ENCODE measurements at regions not wholly inside any gene's neighbourhood (a gene's known extent, or its start where the extent isn't known, plus 50 kb on each side); places are given as distances from the start of the nearest gene placed in this dataset.
"Not testable (repeated sequence)": the region's sequence is repeated elsewhere in the genome, so short reads cannot be mapped to it uniquely, and the experiment has no call there.

DNA sequence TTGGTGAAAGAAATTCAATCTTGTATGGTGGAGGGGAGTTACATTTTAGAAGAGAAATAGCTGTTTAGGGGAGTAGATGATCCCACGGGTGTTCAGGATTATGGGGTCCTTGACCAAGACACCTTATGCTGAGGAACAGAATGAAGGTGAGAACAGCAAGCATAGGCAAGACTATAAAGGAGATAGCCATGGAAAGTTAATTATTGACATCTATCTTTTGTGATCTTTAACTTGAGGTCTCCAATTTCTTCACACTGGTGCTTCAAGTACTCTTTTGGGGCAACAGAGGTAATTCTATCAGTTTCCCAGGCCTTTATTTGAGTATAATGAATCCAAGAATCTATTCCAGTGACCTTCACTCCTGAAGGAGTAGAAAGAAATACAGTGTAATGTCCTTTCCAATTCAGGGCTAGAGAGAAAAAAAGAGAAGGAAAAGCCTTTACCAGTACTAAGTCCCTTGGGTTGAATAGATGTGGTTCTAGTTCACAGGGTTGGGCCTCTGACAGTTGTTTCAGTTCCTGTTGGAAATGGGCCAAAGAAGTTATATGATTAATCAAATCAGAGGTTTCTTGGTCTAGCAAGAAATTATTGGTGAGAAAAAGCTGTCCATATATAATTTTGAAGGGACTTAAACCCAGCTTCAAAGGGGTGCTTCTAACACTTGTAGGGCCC, 2104.1 kb upstream of the ACO1 start:
- in situ Hi-C loops (cut with MboI; ENCODE audit: low sequenced_read_pairs) = no loop called here

- in situ Hi-C loops (cut with MboI; ENCODE audit: low sequenced_read_pairs) = no loop called here
These were observed 2095.0 kb upstream of the ACO1 start for GRCh38 chr9:30289435-30289834.

GRCh38 chr9:30292026-30292425, 2092.4 kb upstream of the ACO1 start:
- in situ Hi-C loops (cut with MboI; ENCODE audit: low sequenced_read_pairs) = not testable (repeated sequence)

DNA sequence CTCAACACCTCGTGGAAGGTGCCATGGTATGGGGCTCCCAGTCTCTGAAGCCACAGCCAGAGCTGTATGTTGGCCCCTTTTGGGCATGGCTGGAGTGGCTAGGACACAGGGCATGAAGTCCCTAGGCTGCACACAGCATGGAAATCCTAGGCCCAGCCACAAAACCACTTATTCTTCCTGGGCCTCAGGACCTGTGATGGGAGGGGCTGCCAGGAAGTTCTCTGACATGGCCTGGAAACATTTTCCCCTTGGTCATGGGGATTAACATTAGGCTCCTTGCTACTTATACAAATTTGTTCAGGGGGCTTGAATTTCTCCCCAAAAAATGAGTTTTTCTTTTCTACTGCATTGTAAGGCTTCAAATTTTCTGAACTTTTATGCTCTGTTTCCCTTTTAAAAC, 2091.2 kb upstream of the ACO1 start:
- in situ Hi-C loops (cut with MboI; ENCODE audit: low sequenced_read_pairs) = no loop called here

DNA sequence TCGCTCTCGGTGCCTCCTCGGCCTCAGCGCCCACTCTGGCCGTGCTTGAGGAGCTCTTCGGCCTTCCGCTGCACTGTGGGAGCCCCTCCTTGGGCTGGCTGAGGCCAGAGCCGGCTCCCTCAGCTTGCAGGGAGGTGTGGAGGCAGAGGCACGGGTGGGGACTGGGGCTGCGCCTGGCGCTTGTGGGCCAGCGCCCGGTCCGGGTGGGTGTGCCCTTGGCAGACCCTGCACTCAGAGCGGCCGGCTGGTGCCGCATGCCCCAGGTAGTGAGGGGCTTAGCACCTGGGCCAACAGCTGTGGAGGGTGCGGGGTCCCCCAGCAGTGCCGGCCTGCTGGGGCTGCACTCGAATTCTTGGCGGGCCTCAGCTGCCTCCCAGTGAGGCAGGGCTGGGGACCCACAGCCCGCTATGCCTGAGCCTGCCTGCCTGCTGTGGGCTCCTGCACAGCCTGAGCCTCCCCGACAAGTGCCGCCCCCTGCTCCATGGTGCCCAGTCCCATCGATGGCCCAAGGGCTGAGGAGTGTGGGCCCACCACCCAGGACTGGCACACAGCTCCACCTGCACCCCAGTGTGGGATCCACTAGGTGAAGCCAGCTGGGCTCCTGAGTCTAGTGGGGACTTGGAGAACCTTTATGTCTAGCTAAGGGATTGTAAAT, 2085.2 kb upstream of the ACO1 start:
- in situ Hi-C loops (cut with MboI; ENCODE audit: low sequenced_read_pairs) = no loop called here

GRCh38 chr9:30301271-30301963, 2083.0 kb upstream of the ACO1 start:
- in situ Hi-C loops (cut with MboI; ENCODE audit: low sequenced_read_pairs) = no loop called here

- in situ Hi-C loops (cut with MboI; ENCODE audit: low sequenced_read_pairs) = no loop called here
These were observed 2073.7 kb upstream of the ACO1 start for GRCh38 chr9:30310711-30311110.

GRCh38 chr9:30329431-30329830, 2055.0 kb upstream of the ACO1 start:
- in situ Hi-C loops (cut with MboI; ENCODE audit: low sequenced_read_pairs) = no loop called here

- in situ Hi-C loops (cut with MboI; ENCODE audit: low sequenced_read_pairs) = no loop called here
These were observed 2035.5 kb upstream of the ACO1 start for GRCh38 chr9:30348904-30349303.

- in situ Hi-C loops (cut with MboI; ENCODE audit: low sequenced_read_pairs) = no loop called here
These were observed 2034.6 kb upstream of the ACO1 start for GRCh38 chr9:30349526-30350513.

DNA sequence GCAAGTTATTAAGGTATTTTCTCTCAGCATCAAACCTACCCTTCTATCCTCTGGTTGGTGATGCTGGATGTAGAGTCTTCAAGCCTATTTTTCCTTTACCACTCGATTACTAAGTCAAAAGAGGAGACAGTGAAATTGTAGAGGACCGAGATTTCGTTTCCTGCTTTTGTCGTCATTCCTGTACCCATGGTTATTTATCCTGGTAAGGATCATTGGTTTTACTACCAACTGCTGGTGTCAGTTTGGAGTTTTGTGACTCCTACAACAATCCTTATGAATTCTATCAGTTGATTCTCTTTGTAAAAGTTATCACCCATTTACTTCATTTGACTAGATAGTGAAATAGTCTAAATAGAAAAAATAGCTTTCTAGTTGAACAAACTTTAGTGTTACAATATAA, 2028.2 kb upstream of the ACO1 start:
- in situ Hi-C loops (cut with MboI; ENCODE audit: low sequenced_read_pairs) = no loop called here

- in situ Hi-C loops (cut with MboI; ENCODE audit: low sequenced_read_pairs) = no loop called here
These were observed 2022.1 kb upstream of the ACO1 start for GRCh38 chr9:30362373-30362772.

DNA sequence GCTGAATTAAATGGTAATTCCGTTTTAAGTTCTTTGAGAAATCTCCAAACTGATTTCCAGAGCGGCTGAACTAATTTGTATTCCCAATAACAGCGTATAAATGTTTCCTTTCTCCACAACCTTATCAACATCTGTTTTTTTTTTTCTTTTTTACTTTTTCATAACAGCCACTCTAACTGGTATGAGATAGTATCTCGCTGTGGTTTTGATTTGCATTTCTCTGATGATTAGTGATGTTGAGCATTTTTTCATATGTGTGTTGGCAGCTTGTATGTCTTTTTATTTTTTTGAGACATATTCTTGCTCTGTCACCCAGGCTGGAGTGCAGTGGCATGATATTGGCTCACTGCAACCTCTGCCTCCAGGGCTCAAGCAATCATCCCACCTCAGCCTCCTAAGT, 2018.3 kb upstream of the ACO1 start:
- in situ Hi-C loops (cut with MboI; ENCODE audit: low sequenced_read_pairs) = not testable (repeated sequence)

- in situ Hi-C loops (cut with MboI; ENCODE audit: low sequenced_read_pairs) = no loop called here
These were observed 2002.2 kb upstream of the ACO1 start for GRCh38 chr9:30382271-30382670.

DNA sequence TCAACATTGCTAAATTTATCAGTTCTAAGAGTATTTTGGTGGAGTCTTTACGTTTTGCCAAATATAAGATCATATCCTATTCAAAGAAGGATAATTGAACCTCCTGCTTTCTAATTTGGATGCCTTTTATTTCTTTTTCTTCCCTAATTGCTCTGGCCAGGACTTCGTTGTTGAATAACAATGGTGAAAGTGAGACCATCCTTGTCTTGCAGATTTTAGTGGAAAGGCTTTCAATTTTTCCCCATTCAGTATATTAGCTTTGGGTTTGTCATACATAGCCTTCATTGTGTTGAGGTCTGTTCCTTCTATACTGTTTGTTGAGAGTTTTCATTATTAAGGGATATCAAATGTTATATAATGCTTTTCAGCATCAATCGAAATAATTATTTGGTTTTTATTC, 1974.2 kb upstream of the ACO1 start:
- in situ Hi-C loops (cut with MboI; ENCODE audit: low sequenced_read_pairs) = no loop called here

GRCh38 chr9:30411571-30411970, 1972.9 kb upstream of the ACO1 start:
- in situ Hi-C loops (cut with MboI; ENCODE audit: low sequenced_read_pairs) = no loop called here

GRCh38 chr9:30459156-30459555, 1925.3 kb upstream of the ACO1 start:
- in situ Hi-C loops (cut with MboI; ENCODE audit: low sequenced_read_pairs) = no loop called here

DNA sequence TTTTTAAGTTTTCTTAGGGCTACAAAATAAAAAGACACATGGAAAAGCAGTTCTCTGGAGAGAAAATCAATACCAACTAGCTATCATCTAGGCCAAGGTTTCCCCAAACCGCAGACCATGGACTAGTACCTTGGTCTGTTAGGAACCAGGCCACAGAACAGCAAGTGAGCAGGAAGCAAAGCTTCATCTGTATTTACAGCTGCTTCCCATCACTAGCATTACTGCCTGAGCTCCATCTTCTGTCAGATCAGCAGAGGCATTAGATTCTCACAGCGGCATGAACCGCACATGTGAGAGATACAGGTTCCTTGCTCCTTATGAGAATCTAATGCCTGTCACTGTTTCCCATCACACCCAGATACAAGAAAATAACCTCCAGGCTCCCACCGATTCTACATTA, 1907.6 kb upstream of the ACO1 start:
- in situ Hi-C loops (cut with MboI; ENCODE audit: low sequenced_read_pairs) = no loop called here

- in situ Hi-C loops (cut with MboI; ENCODE audit: low sequenced_read_pairs) = no loop called here
These were observed 1905.8 kb upstream of the ACO1 start for GRCh38 chr9:30478684-30479083.

GRCh38 chr9:30482499-30482898, 1901.9 kb upstream of the ACO1 start:
- in situ Hi-C loops (cut with MboI; ENCODE audit: low sequenced_read_pairs) = no loop called here

DNA sequence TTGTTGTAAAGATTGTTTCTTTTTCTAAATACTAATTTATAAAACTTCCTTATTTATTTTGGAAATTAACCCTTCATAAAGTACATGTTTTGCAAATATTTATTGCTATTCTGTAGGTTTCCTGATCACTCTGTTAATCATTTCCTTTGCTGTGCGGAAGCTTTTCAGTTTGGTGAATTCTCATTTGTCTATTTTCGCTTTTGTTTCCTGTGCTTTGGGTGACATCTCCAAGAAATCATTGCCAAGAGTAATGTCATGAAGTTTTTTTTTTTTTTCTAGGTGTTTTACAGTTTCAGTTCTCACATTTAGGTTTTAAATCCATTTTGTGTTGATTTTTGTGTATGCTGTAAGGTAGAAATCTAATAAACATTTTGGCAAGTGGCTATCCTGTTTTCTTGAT, 1899.8 kb upstream of the ACO1 start:
- in situ Hi-C loops (cut with MboI; ENCODE audit: low sequenced_read_pairs) = no loop called here

All from HL-60/S4 (cell line).